ENCODE measurements at regions not wholly inside any gene's neighbourhood (a gene's known extent, or its start where the extent isn't known, plus 50 kb on each side); places are given as distances from the start of the nearest gene placed in this dataset.

- no peak for DNase-seq (ENCODE audit: low read depth in 1 of 2, low spot score in 1 of 2)
- TF ChIP-seq POLR2AphosphoS5 (IDR thresholded peaks at IDR 0.05; ENCODE audit: low read depth) (no peak), CTCF (IDR thresholded peaks at IDR 0.05; ENCODE audit: insufficient read depth, low read length) (no peak), SPI1 (IDR thresholded peaks at IDR 0.05; ENCODE audit: borderline replicate concordance, low read depth) (no peak), REST (IDR thresholded peaks at IDR 0.05; ENCODE audit: insufficient replicate concordance, low read depth) (no peak), GABPA (IDR thresholded peaks at IDR 0.05; ENCODE audit: low read depth) (no peak)
- H3K4me3 ChIP-seq (replicated peaks; ENCODE audit: insufficient read depth, low read length), result no peak overlapping the region
- no peaks in the 10 kb centered on the region for H3K27me3 ChIP-seq (ENCODE audit: insufficient read depth, poor library complexity, severe bottlenecking)
- no peak overlapping the region for H3K27ac ChIP-seq (replicated peaks)
Measured at GRCh38 chr2:18659915-18660314, 70.5 kb upstream of the NT5C1B start.

- no peak overlapping the region for H3K4me3 ChIP-seq (replicated peaks; ENCODE audit: insufficient read depth, low read length)
- H3K27me3 ChIP-seq (ENCODE audit: insufficient read depth, poor library complexity, severe bottlenecking), result no peaks in the 10 kb centered on the region
- DNase-seq (ENCODE audit: low read depth in 1 of 2, low spot score in 1 of 2), result no peak
- no peak overlapping the region for H3K27ac ChIP-seq (replicated peaks)
- TF ChIP-seq SPI1 (IDR thresholded peaks at IDR 0.05; ENCODE audit: borderline replicate concordance, low read depth) (no peak), POLR2AphosphoS5 (IDR thresholded peaks at IDR 0.05; ENCODE audit: low read depth) (no peak), CTCF (IDR thresholded peaks at IDR 0.05; ENCODE audit: insufficient read depth, low read length) (no peak), GABPA (IDR thresholded peaks at IDR 0.05; ENCODE audit: low read depth) (no peak), REST (IDR thresholded peaks at IDR 0.05; ENCODE audit: insufficient replicate concordance, low read depth) (no peak)
Measured at GRCh38 chr2:18656048-18656447, 66.7 kb upstream of the NT5C1B start.

- no peak overlapping the region for H3K27ac ChIP-seq (replicated peaks)
- H3K4me3 ChIP-seq (replicated peaks; ENCODE audit: insufficient read depth, low read length), result no peak overlapping the region
- H3K27me3 ChIP-seq (ENCODE audit: insufficient read depth, poor library complexity, severe bottlenecking), result no peaks in the 10 kb centered on the region
- TF ChIP-seq GABPA (IDR thresholded peaks at IDR 0.05; ENCODE audit: low read depth), result no peak
- TF ChIP-seq CTCF (IDR thresholded peaks at IDR 0.05; ENCODE audit: insufficient read depth, low read length), result no peak
- TF ChIP-seq POLR2AphosphoS5 (IDR thresholded peaks at IDR 0.05; ENCODE audit: low read depth), result no peak
- TF ChIP-seq REST (IDR thresholded peaks at IDR 0.05; ENCODE audit: insufficient replicate concordance, low read depth), result no peak
- TF ChIP-seq SPI1 (IDR thresholded peaks at IDR 0.05; ENCODE audit: borderline replicate concordance, low read depth), result no peak
- DNase-seq (ENCODE audit: low read depth in 1 of 2, low spot score in 1 of 2), result no peak
Measured at GRCh38 chr2:18651842-18652774, 62.7 kb upstream of the NT5C1B start.
